Osteoblast (primary cell): ENCODE measurements at regions not wholly inside any gene's neighbourhood (a gene's known extent, or its start where the extent isn't known, plus 50 kb on each side); places are given as distances from the start of the nearest gene placed in this dataset.

ENCODE experiments used
- DNase-seq: peaks from one replicate; pipeline ENCODE4 v3.0.0; 2011; ENCODE audit warnings: low spot score, mixed read lengths; ENCODE audit not compliant: insufficient read length; ENCODE audit errors: missing footprints
- H2AFZ ChIP-seq: 2 replicates; pipeline ENCODE4 v1.6.0; 2011; ENCODE audit warnings: mild to moderate bottlenecking, low read length
- H3K27ac ChIP-seq: 2 replicates; pipeline ENCODE4 v1.5.1; 2011; ENCODE audit warnings: mild to moderate bottlenecking, low read depth, low read length, moderate library complexity
- H3K27me3 ChIP-seq: 2 replicates; pipeline ENCODE4 v1.6.0; 2012; ENCODE audit warnings: mild to moderate bottlenecking, control low read depth, inconsistent platforms, low read length, moderate library complexity; ENCODE audit not compliant: insufficient read depth
- H3K36me3 ChIP-seq: 2 replicates; pipeline ENCODE4 v1.5.1; 2011; ENCODE audit warnings: mild to moderate bottlenecking, low read length, control low read depth, moderate library complexity; ENCODE audit not compliant: insufficient read depth
- H3K4me1 ChIP-seq: 2 replicates; pipeline ENCODE4 v1.5.1; 2011; ENCODE audit warnings: mild to moderate bottlenecking, low read length, control low read depth, moderate library complexity; ENCODE audit not compliant: insufficient read depth
- H3K4me2 ChIP-seq: 2 replicates; pipeline ENCODE4 v1.6.0; 2011; ENCODE audit warnings: mild to moderate bottlenecking, low read length; ENCODE audit not compliant: insufficient read depth
- H3K4me3 ChIP-seq: fragments of 200-600 bp; sonication (generic); 3 replicates; pipeline ENCODE4 v1.5.1; 2012; ENCODE audit warnings: mild to moderate bottlenecking, low read length, inconsistent platforms; ENCODE audit not compliant: insufficient read depth
- H3K79me2 ChIP-seq: 2 replicates; pipeline ENCODE4 v1.6.0; 2012; ENCODE audit warnings: mild to moderate bottlenecking, low read length, control low read depth, inconsistent platforms; ENCODE audit not compliant: insufficient read depth
- H3K9me3 ChIP-seq: 2 replicates; pipeline ENCODE4 v1.5.1; 2011; ENCODE audit warnings: low read depth, low read length, control low read depth
- H4K20me1 ChIP-seq: 2 replicates; pipeline ENCODE4 v1.6.0; 2012; ENCODE audit warnings: mild to moderate bottlenecking, low read length, control low read depth; ENCODE audit not compliant: insufficient read depth
- TF ChIP-seq, protein P1 (sequence below): IDR thresholded peaks from 2 replicates; pipeline ENCODE4 v1.5.1; 2011; ENCODE audit warnings: mild to moderate bottlenecking, low read depth, low read length, moderate library complexity; ENCODE audit errors: extremely low read depth

DNA sequence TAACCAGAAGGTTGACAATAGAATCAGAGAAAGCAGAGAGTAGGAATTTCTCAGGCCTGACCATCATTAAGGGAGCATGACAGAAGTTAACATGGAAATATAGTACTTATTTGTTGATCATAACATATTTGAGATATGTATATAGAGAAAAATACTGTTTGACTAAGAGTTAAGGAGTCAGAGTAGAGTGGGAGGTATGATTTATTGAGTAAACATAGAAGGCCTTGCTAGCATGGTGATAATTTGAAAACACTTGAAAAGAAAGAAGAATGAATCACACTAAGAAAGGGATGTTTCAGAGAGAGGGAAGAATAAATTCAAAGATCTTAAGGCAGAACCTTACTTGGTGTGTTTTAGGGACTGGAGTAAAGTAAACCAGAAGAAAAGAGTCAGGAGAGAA, 437.2 kb upstream of the TECRL start:
- no peak overlapping the region for H3K4me3 ChIP-seq
- no peaks in the 10 kb centered on the region for H3K4me1 ChIP-seq
- H4K20me1 ChIP-seq = no peaks in the 10 kb centered on the region
- H2AFZ ChIP-seq = no peak overlapping the region
- H3K36me3 ChIP-seq = no peaks in the 10 kb centered on the region
- no peaks in the 10 kb centered on the region for H3K9me3 ChIP-seq
- DNase-seq = no peak
- H3K27ac ChIP-seq = no peak overlapping the region
- TF ChIP-seq, protein P1, sequence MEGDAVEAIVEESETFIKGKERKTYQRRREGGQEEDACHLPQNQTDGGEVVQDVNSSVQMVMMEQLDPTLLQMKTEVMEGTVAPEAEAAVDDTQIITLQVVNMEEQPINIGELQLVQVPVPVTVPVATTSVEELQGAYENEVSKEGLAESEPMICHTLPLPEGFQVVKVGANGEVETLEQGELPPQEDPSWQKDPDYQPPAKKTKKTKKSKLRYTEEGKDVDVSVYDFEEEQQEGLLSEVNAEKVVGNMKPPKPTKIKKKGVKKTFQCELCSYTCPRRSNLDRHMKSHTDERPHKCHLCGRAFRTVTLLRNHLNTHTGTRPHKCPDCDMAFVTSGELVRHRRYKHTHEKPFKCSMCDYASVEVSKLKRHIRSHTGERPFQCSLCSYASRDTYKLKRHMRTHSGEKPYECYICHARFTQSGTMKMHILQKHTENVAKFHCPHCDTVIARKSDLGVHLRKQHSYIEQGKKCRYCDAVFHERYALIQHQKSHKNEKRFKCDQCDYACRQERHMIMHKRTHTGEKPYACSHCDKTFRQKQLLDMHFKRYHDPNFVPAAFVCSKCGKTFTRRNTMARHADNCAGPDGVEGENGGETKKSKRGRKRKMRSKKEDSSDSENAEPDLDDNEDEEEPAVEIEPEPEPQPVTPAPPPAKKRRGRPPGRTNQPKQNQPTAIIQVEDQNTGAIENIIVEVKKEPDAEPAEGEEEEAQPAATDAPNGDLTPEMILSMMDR = no peak
- H3K79me2 ChIP-seq = no peaks in the 10 kb centered on the region
- H3K4me2 ChIP-seq = no peak overlapping the region
- H3K27me3 ChIP-seq = no peaks in the 10 kb centered on the region

DNA sequence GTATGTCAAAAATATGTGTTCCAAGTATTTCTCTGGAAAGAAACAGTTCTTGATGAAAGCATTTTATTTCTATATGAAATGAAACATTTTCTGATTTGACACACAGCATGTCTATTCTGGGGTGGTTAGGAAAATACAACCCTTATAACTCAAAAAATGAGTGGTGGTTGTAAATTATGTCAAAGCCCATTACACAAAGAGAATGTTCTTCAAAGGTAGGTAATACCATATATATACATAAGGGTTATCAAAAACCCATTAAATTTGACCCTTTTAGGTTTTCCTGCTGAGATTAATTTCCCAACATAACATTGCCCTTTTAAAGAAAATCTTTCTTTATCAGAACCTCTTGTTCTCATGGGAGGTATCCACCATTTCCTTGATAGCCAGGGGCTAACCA, 420.5 kb upstream of the TECRL start:
- H2AFZ ChIP-seq = no peak overlapping the region

DNA sequence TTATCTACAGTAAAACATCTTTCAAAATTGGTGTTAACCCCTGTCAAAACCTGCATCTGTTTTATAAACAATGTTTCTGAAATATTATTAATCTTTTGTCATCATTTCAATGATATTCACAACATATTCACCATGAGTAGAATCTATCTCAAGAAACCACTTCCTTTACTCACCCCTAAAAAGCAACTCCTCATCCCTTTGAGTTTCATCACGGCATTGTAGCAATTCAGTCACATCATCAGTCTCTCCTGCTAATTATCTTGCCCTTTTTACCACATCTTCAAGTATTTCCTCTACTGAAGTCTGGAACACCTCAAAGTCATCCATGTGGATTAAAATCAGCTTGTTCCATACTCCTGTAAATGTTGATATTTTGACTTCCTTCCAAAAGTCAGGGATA, 415.3 kb upstream of the TECRL start:
- H3K27me3 ChIP-seq = no peaks in the 10 kb centered on the region
- H2AFZ ChIP-seq = no peak overlapping the region
- H3K79me2 ChIP-seq = no peaks in the 10 kb centered on the region
- no peaks in the 10 kb centered on the region for H4K20me1 ChIP-seq
- H3K9me3 ChIP-seq = no peaks in the 10 kb centered on the region
- no peak for DNase-seq
- H3K36me3 ChIP-seq = no peaks in the 10 kb centered on the region
- no peak overlapping the region for H3K4me2 ChIP-seq
- TF ChIP-seq, protein P1 = no peak
- H3K4me3 ChIP-seq = no peak overlapping the region
- H3K27ac ChIP-seq = no peak overlapping the region
- H3K4me1 ChIP-seq = no peaks in the 10 kb centered on the region

More for the DNA sequence above, 420.5 kb upstream of the TECRL start:
- H3K36me3 ChIP-seq = no peaks in the 10 kb centered on the region
- DNase-seq = no peak
- no peak overlapping the region for H3K27ac ChIP-seq
- TF ChIP-seq, protein P1 = no peak
- H3K79me2 ChIP-seq = no peaks in the 10 kb centered on the region
- H4K20me1 ChIP-seq = no peaks in the 10 kb centered on the region
- H3K9me3 ChIP-seq = no peaks in the 10 kb centered on the region
- no peak overlapping the region for H3K4me2 ChIP-seq
- H3K4me3 ChIP-seq = no peak overlapping the region
- no peaks in the 10 kb centered on the region for H3K27me3 ChIP-seq
- no peaks in the 10 kb centered on the region for H3K4me1 ChIP-seq

DNA sequence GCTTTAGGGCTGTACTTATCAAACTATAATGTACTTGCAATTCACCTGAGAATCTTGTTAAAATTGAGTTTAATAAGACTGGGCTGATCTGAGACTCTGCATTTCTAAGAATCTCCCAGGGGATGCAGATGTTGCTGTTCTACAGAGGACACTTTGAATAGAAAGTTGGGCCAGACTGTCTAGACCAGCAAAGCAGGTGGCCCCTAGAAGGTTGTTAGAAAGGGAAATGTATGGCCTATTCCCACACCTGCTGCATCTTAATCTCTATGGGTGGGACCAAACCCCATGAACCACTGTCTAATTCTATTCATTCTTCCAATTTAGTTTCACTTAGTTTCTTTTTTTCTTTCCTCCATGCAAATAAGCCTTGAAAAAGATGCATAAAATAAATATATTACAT, 413.2 kb upstream of the TECRL start:
- Histone ChIP-seq H4K20me1 (no peaks in the 10 kb centered on the region), H3K4me3 (no peak overlapping the region), H3K27ac (no peak overlapping the region), H2AFZ (no peak overlapping the region), H3K4me2 (no peak overlapping the region), H3K27me3 (no peaks in the 10 kb centered on the region), H3K36me3 (no peaks in the 10 kb centered on the region), H3K79me2 (no peaks in the 10 kb centered on the region), H3K9me3 (no peaks in the 10 kb centered on the region), H3K4me1 (no peaks in the 10 kb centered on the region)
- no peak for DNase-seq
- TF ChIP-seq, protein P1 = no peak
